ENCODE measurements at regions not wholly inside any gene's neighbourhood (a gene's known extent, or its start where the extent isn't known, plus 50 kb on each side); places are given as distances from the start of the nearest gene placed in this dataset.

- Histone ChIP-seq H3K4me3 (ENCODE audit: severe bottlenecking) (no peak overlapping the region), H3K27me3 (ENCODE audit: insufficient read depth, poor library complexity, severe bottlenecking) (no peaks in the 10 kb centered on the region), H3K36me3 (ENCODE audit: low read depth) (no peaks in the 10 kb centered on the region), H3K27ac (ENCODE audit: poor library complexity, severe bottlenecking) (no peak overlapping the region), H3K4me1 (ENCODE audit: insufficient read depth, poor library complexity, severe bottlenecking) (no peaks in the 10 kb centered on the region), H3K9me3 (ENCODE audit: severe bottlenecking) (no peaks in the 10 kb centered on the region)
- no peak for ATAC-seq (ENCODE audit: low read depth)
- TF ChIP-seq CTCF (IDR thresholded peaks at IDR 0.05; ENCODE audit: poor library complexity, severe bottlenecking): no peak
- no peak for DNase-seq (ENCODE audit: low spot score)
These were observed 118.2 kb downstream of the BRD1 start for GRCh38 chr22:49709464-49709863.

- no peaks in the 10 kb centered on the region for H3K36me3 ChIP-seq (ENCODE audit: low read depth)
- DNase-seq (ENCODE audit: low spot score) (no peak), ATAC-seq (ENCODE audit: low read depth) (no peak)
- H3K27me3 ChIP-seq (ENCODE audit: insufficient read depth, poor library complexity, severe bottlenecking): no peaks in the 10 kb centered on the region
- no peaks in the 10 kb centered on the region for H3K9me3 ChIP-seq (ENCODE audit: severe bottlenecking)
- no peak overlapping the region for H3K4me3 ChIP-seq (ENCODE audit: severe bottlenecking)
- no peak overlapping the region for H3K27ac ChIP-seq (ENCODE audit: poor library complexity, severe bottlenecking)
- H3K4me1 ChIP-seq (ENCODE audit: insufficient read depth, poor library complexity, severe bottlenecking): no peaks in the 10 kb centered on the region
- TF ChIP-seq CTCF (IDR thresholded peaks at IDR 0.05; ENCODE audit: poor library complexity, severe bottlenecking): no peak
These were observed 121.7 kb downstream of the BRD1 start for GRCh38 chr22:49705972-49706352.

GRCh38 chr22:49705216-49705971 is 122.3 kb downstream of the BRD1 start:
- no peak for ATAC-seq (ENCODE audit: low read depth)
- Histone ChIP-seq H3K9me3 (ENCODE audit: severe bottlenecking) (no peaks in the 10 kb centered on the region), H3K27ac (ENCODE audit: poor library complexity, severe bottlenecking) (no peak overlapping the region), H3K27me3 (ENCODE audit: insufficient read depth, poor library complexity, severe bottlenecking) (no peaks in the 10 kb centered on the region), H3K4me1 (ENCODE audit: insufficient read depth, poor library complexity, severe bottlenecking) (no peaks in the 10 kb centered on the region), H3K4me3 (ENCODE audit: severe bottlenecking) (no peak overlapping the region), H3K36me3 (ENCODE audit: low read depth) (no peaks in the 10 kb centered on the region)
- TF ChIP-seq CTCF (IDR thresholded peaks at IDR 0.05; ENCODE audit: poor library complexity, severe bottlenecking): no peak
- DNase-seq (ENCODE audit: low spot score): no peak

- no peaks in the 10 kb centered on the region for H3K9me3 ChIP-seq (ENCODE audit: severe bottlenecking)
- H3K36me3 ChIP-seq (ENCODE audit: low read depth): no peaks in the 10 kb centered on the region
- no peak for TF ChIP-seq CTCF (IDR thresholded peaks at IDR 0.05; ENCODE audit: poor library complexity, severe bottlenecking)
- H3K27me3 ChIP-seq (ENCODE audit: insufficient read depth, poor library complexity, severe bottlenecking): no peaks in the 10 kb centered on the region
- DNase-seq (ENCODE audit: low spot score): peak; percentile 37
- H3K4me3 ChIP-seq (ENCODE audit: severe bottlenecking): no peak overlapping the region
- H3K27ac ChIP-seq (ENCODE audit: poor library complexity, severe bottlenecking): no peak overlapping the region
- ATAC-seq (ENCODE audit: low read depth): no peak
- no peaks in the 10 kb centered on the region for H3K4me1 ChIP-seq (ENCODE audit: insufficient read depth, poor library complexity, severe bottlenecking)
These were observed 123.1 kb downstream of the BRD1 start for GRCh38 chr22:49704345-49705215.
